Prostate gland (tissue), 2 donors: ENCODE measurements at regions not wholly inside any gene's neighbourhood (a gene's known extent, or its start where the extent isn't known, plus 50 kb on each side); places are given as distances from the start of the nearest gene placed in this dataset.

ENCODE experiments used
- CTCF ChIP-seq, 4 experiments: fragments of 200-600 bp in 2 of 4; fragments of 450-650 bp in 2 of 4; sonication (generic) in 2 of 4; IDR thresholded peaks; 1 replicate in 3 of 4; 2 replicates in 1 of 4; pipeline ENCODE4 v1.5.1; 2016 to 2019; ENCODE audit warnings: antibody characterized with exemption in 4 of 4, mild to moderate bottlenecking in 2 of 4, moderate library complexity in 2 of 4
- POLR2A ChIP-seq: fragments of 450-650 bp; IDR thresholded peaks from one replicate; pipeline ENCODE4 v1.6.1; 2016; ENCODE audit warnings: antibody characterized with exemption, mild to moderate bottlenecking
- POLR2AphosphoS5 ChIP-seq: sonication (generic); formaldehyde crosslinking; IDR thresholded peaks from one replicate; pipeline ENCODE4 v1.6.1; 2017; ENCODE audit warnings: antibody characterized with exemption

GRCh38 chr1:191910245-191910644 lies 248.0 kb upstream of the RGS18 start:
- no peak for TF ChIP-seq POLR2AphosphoS5
- no peak for TF ChIP-seq CTCF (IDR thresholded peaks at IDR 0.05)
- no peak for TF ChIP-seq POLR2A
